Liver (tissue), 8 donors: ENCODE measurements at regions not wholly inside any gene's neighbourhood (a gene's known extent, or its start where the extent isn't known, plus 50 kb on each side); places are given as distances from the start of the nearest gene placed in this dataset.

Experiments used
- DNase-seq: peaks from one replicate; pipeline ENCODE4 v3.0.0-alpha.2; 2017; ENCODE audit warnings: low spot score
- H3K27ac ChIP-seq, 2 donors: one replicate each; pipeline ENCODE4 v1.7.0; 2013; ENCODE audit warnings: inconsistent platforms in 2 of 2, low read length in 2 of 2, control low read depth in 1 of 2, low read depth in 1 of 2, mild to moderate bottlenecking in 1 of 2
- H3K27me3 ChIP-seq, 4 donors: one replicate each; pipeline versions ENCODE4 v1.6.1 to v1.7.0; 2013; ENCODE audit warnings: low read length in 3 of 4, inconsistent platforms in 1 of 4, mild to moderate bottlenecking in 1 of 4, moderate library complexity in 1 of 4; ENCODE audit not compliant: control insufficient read depth in 4 of 4, insufficient read depth in 4 of 4
- H3K36me3 ChIP-seq, 4 donors: one replicate each; pipeline versions ENCODE4 v1.6.1 to v1.7.0; 2013; ENCODE audit warnings: low read length in 3 of 4, mild to moderate bottlenecking in 3 of 4, low read depth in 1 of 4, moderate library complexity in 1 of 4; ENCODE audit not compliant: control insufficient read depth in 4 of 4, insufficient read depth in 3 of 4
- H3K4me1 ChIP-seq, 4 donors: one replicate each; pipeline versions ENCODE4 v1.6.1 to v1.7.0; 2013; ENCODE audit warnings: low read length in 3 of 4, mild to moderate bottlenecking in 3 of 4, moderate library complexity in 1 of 4; ENCODE audit not compliant: control insufficient read depth in 4 of 4, insufficient read depth in 4 of 4
- H3K4me3 ChIP-seq, 3 donors: one replicate each; pipeline versions ENCODE4 v1.6.1 to v1.7.0; 2013; ENCODE audit warnings: low read length in 3 of 3, control low read depth in 1 of 3, low read depth in 1 of 3, mild to moderate bottlenecking in 1 of 3
- H3K9ac ChIP-seq, 2 donors: one replicate each; pipeline ENCODE4 v1.7.0; 2013; ENCODE audit warnings: low read length in 2 of 2, mild to moderate bottlenecking in 2 of 2, moderate library complexity in 2 of 2, control low read depth in 1 of 2, low read depth in 1 of 2
- H3K9me3 ChIP-seq, 4 donors: one replicate each; pipeline versions ENCODE4 v1.6.1 to v1.7.0; 2013; ENCODE audit warnings: low read length in 3 of 4; ENCODE audit not compliant: control insufficient read depth in 4 of 4
- EGR1 ChIP-seq, 2 donors: IDR thresholded peaks; 2 replicates each; pipeline ENCODE4 v1.6.1; 2016 to 2018; ENCODE audit warnings: antibody characterized with exemption in 2 of 2, low read depth in 2 of 2
- FOXA2 ChIP-seq: IDR thresholded peaks from 2 replicates; pipeline ENCODE4 v1.6.1; 2016; ENCODE audit warnings: antibody characterized with exemption
- GABPA ChIP-seq, 2 donors: IDR thresholded peaks in 1 of 2; conservative IDR thresholded peaks in 1 of 2; 2 replicates each; pipeline ENCODE4 v1.6.1; 2016; ENCODE audit warnings: antibody characterized with exemption in 2 of 2, mild to moderate bottlenecking in 1 of 2, moderate library complexity in 1 of 2
- HNF4G ChIP-seq: IDR thresholded peaks from 2 replicates; pipeline ENCODE4 v1.6.1; 2016; ENCODE audit warnings: antibody characterized with exemption
- JUND ChIP-seq, 2 donors: IDR thresholded peaks; 2 replicates each; pipeline ENCODE4 v1.6.1; 2016; ENCODE audit warnings: antibody characterized with exemption in 2 of 2
- NR2F2 ChIP-seq: IDR thresholded peaks from 2 replicates; pipeline ENCODE4 v1.6.1; 2016; ENCODE audit warnings: antibody characterized with exemption
- RAD21 ChIP-seq, 2 donors: IDR thresholded peaks; 2 replicates each; pipeline ENCODE4 v1.6.1; 2016; ENCODE audit warnings: antibody characterized with exemption in 2 of 2, mild to moderate bottlenecking in 2 of 2
- RXRA ChIP-seq, 2 donors: IDR thresholded peaks; 2 replicates each; pipeline ENCODE4 v1.6.1; 2017 to 2018; ENCODE audit warnings: antibody characterized with exemption in 2 of 2, mild to moderate bottlenecking in 1 of 2
- SP1 ChIP-seq: IDR thresholded peaks from 2 replicates; pipeline ENCODE4 v1.6.1; 2018; ENCODE audit warnings: antibody characterized with exemption, mild to moderate bottlenecking
- TAF1 ChIP-seq: conservative IDR thresholded peaks from 2 replicates; pipeline ENCODE4 v1.6.1; 2016; ENCODE audit warnings: antibody characterized with exemption, mild to moderate bottlenecking
- WGBS: extraction: QIAGEN DNeasy Blood & Tissue Kit; methylation state at CpG from one replicate; pipeline ENCODE4 v1.1.7; 2013; 5-methylcytosine and 5-hydroxymethylcytosine counted together
- TF ChIP-seq, protein P1 (sequence below): IDR thresholded peaks from 2 replicates; pipeline ENCODE4 v1.6.1; 2016; ENCODE audit warnings: antibody characterized with exemption, mild to moderate bottlenecking
- TF ChIP-seq, protein P2 (sequence below): IDR thresholded peaks from 2 replicates; pipeline ENCODE4 v1.6.1; 2016; ENCODE audit warnings: antibody characterized with exemption
- TF ChIP-seq, protein P3 (sequence below): IDR thresholded peaks from 2 replicates; pipeline ENCODE4 v1.6.1; 2016; ENCODE audit warnings: antibody characterized with exemption
- TF ChIP-seq, protein P4 (sequence below): IDR thresholded peaks from 2 replicates; pipeline ENCODE4 v1.6.1; 2016; ENCODE audit warnings: antibody characterized with exemption
- TF ChIP-seq, protein P5 (sequence below): fragments of 150-350 bp; IDR thresholded peaks from 2 replicates; pipeline ENCODE4 v1.5.1; 2017; ENCODE audit warnings: improper control_type of control experiment, low read depth, low read length; ENCODE audit not compliant: missing input control
- donor health status: healthy.
- donor health status: healthy.
- donor health status: healthy.
- donor health status: healthy.
- donor health status: healthy.

DNA sequence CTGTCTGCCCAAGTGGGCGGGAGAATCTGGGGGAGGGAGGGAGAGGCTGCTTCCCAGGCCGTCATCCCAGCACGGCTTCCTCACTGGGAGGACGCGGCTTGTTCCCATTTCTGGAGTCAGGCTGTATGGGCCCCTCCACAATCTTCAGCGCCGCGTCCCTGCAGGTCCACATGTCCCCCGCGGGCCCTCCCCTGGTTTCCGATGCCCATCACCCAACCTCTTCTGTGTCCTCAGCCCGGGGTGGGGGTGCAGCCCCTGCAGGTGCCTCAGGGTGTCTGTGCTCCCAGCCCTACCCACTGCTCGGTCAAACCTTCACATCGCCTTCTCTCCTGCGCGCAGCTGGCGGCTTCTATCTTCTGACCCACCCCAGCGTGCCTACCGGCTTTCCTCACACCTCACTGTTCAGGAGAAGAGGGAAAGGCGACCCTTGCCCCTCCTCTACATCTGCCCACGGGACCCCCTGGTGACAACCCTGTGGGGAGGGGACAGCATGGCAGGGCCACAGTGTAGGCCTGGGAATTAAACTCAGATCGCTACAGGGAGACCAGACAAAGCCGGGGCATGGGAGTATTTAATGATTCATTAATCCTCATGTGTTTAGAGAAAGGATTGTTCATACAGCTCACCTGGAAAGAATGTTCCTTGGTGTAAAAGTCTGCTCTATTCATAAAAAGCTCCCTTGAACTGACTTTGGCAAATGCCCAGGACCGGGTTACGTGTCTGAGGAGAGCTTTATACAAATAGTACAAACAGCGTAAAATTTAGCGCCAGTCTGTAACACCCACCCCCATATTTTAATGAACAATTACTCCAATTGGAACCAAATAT lies 145.1 kb downstream of the IRX1 start:
- no peak for DNase-seq
- H3K4me1 ChIP-seq: no peaks in the 10 kb centered on the region

More for the DNA sequence above, 145.1 kb downstream of the IRX1 start:
- Histone ChIP-seq H3K4me3 (no peak overlapping the region), H3K27me3 (peaks cover 0 to 3% (median 0%) of the 10 kb centered on the region in 4 donors), H3K36me3 (no peaks in the 10 kb centered on the region), H3K27ac (no peak overlapping the region), H3K9ac (no peak overlapping the region), H3K9me3 (no peaks in the 10 kb centered on the region)
- TF ChIP-seq SP1: no peak
- TF ChIP-seq GABPA (IDR thresholded peaks at IDR 0.05 in 1 of 2, conservative IDR thresholded peaks at IDR 0.05 in 1 of 2): no peak
- TF ChIP-seq JUND (IDR thresholded peaks at IDR 0.05): no peak
- TF ChIP-seq, protein P1, sequence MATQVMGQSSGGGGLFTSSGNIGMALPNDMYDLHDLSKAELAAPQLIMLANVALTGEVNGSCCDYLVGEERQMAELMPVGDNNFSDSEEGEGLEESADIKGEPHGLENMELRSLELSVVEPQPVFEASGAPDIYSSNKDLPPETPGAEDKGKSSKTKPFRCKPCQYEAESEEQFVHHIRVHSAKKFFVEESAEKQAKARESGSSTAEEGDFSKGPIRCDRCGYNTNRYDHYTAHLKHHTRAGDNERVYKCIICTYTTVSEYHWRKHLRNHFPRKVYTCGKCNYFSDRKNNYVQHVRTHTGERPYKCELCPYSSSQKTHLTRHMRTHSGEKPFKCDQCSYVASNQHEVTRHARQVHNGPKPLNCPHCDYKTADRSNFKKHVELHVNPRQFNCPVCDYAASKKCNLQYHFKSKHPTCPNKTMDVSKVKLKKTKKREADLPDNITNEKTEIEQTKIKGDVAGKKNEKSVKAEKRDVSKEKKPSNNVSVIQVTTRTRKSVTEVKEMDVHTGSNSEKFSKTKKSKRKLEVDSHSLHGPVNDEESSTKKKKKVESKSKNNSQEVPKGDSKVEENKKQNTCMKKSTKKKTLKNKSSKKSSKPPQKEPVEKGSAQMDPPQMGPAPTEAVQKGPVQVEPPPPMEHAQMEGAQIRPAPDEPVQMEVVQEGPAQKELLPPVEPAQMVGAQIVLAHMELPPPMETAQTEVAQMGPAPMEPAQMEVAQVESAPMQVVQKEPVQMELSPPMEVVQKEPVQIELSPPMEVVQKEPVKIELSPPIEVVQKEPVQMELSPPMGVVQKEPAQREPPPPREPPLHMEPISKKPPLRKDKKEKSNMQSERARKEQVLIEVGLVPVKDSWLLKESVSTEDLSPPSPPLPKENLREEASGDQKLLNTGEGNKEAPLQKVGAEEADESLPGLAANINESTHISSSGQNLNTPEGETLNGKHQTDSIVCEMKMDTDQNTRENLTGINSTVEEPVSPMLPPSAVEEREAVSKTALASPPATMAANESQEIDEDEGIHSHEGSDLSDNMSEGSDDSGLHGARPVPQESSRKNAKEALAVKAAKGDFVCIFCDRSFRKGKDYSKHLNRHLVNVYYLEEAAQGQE: no peak
- TF ChIP-seq, protein P2, sequence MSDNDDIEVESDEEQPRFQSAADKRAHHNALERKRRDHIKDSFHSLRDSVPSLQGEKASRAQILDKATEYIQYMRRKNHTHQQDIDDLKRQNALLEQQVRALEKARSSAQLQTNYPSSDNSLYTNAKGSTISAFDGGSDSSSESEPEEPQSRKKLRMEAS: no peak
- no peak for TF ChIP-seq FOXA2
- TF ChIP-seq HNF4G: no peak
- TF ChIP-seq, protein P3, sequence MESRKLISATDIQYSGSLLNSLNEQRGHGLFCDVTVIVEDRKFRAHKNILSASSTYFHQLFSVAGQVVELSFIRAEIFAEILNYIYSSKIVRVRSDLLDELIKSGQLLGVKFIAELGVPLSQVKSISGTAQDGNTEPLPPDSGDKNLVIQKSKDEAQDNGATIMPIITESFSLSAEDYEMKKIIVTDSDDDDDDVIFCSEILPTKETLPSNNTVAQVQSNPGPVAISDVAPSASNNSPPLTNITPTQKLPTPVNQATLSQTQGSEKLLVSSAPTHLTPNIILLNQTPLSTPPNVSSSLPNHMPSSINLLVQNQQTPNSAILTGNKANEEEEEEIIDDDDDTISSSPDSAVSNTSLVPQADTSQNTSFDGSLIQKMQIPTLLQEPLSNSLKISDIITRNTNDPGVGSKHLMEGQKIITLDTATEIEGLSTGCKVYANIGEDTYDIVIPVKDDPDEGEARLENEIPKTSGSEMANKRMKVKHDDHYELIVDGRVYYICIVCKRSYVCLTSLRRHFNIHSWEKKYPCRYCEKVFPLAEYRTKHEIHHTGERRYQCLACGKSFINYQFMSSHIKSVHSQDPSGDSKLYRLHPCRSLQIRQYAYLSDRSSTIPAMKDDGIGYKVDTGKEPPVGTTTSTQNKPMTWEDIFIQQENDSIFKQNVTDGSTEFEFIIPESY: no peak
- no peak for TF ChIP-seq EGR1 (IDR thresholded peaks at IDR 0.05; ENCODE audit: low read depth in 2 of 2)
- no peak for TF ChIP-seq RAD21 (IDR thresholded peaks at IDR 0.05)
- no peak for TF ChIP-seq TAF1
- TF ChIP-seq, protein P4, sequence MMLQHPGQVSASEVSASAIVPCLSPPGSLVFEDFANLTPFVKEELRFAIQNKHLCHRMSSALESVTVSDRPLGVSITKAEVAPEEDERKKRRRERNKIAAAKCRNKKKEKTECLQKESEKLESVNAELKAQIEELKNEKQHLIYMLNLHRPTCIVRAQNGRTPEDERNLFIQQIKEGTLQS: no peak
- TF ChIP-seq NR2F2: no peak
- TF ChIP-seq, protein P5, sequence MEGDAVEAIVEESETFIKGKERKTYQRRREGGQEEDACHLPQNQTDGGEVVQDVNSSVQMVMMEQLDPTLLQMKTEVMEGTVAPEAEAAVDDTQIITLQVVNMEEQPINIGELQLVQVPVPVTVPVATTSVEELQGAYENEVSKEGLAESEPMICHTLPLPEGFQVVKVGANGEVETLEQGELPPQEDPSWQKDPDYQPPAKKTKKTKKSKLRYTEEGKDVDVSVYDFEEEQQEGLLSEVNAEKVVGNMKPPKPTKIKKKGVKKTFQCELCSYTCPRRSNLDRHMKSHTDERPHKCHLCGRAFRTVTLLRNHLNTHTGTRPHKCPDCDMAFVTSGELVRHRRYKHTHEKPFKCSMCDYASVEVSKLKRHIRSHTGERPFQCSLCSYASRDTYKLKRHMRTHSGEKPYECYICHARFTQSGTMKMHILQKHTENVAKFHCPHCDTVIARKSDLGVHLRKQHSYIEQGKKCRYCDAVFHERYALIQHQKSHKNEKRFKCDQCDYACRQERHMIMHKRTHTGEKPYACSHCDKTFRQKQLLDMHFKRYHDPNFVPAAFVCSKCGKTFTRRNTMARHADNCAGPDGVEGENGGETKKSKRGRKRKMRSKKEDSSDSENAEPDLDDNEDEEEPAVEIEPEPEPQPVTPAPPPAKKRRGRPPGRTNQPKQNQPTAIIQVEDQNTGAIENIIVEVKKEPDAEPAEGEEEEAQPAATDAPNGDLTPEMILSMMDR: no peak
- TF ChIP-seq RXRA (IDR thresholded peaks at IDR 0.05): no peak
- WGBS: 88% methylated on average over 27 of the region's 27 CpGs
